GM21529 (cell line): ENCODE measurements at regions not wholly inside any gene's neighbourhood (a gene's known extent, or its start where the extent isn't known, plus 50 kb on each side); places are given as distances from the start of the nearest gene placed in this dataset.
A peak's percentile ranks its signal among the peaks of the same experiment; 100 is the strongest.

Experiments used
- ATAC-seq: cut with Tn5 transposase; IDR thresholded peaks from one replicate; pipeline ENCODE4 v1.9.1; 2021; ENCODE audit not compliant: unreplicated experiment

GRCh38 chr1:198472997-198473396 lies 67.5 kb downstream of the ATP6V1G3 start:
- no peak for ATAC-seq

GRCh38 chr1:198472119-198472518 lies 68.4 kb downstream of the ATP6V1G3 start:
- ATAC-seq: no peak

GRCh38 chr1:198467907-198468306 lies 72.6 kb downstream of the ATP6V1G3 start:
- ATAC-seq: no peak

GRCh38 chr1:198467342-198467741 lies 73.1 kb downstream of the ATP6V1G3 start:
- no peak for ATAC-seq

GRCh38 chr1:198465201-198466144 lies 75.0 kb downstream of the ATP6V1G3 start:
- ATAC-seq: peak; percentile 88

DNA sequence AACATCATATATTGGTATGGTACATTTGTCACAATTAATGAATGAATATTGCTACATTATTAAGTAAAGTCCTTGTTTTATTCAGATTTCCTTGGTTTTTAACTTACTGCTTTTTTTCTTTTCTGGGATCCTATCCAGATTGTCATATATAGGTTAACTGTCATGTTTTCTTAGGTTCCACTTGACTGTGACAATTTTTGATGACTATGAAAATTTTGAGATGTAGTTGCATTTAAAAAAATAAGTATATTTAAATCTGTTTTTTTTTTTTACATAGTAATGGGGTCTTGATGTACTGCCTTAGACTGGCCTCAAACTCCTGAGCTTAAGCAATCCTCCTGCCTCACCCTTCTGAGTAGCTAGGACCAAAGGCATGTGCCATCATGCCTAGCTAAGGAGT lies 76.8 kb downstream of the ATP6V1G3 start:
- no peak for ATAC-seq

GRCh38 chr1:198462365-198463019 lies 78.0 kb downstream of the ATP6V1G3 start:
- ATAC-seq: no peak

GRCh38 chr1:198455966-198456365 lies 84.5 kb downstream of the ATP6V1G3 start:
- ATAC-seq: no peak

GRCh38 chr1:198449727-198450433 lies 90.6 kb downstream of the ATP6V1G3 start:
- ATAC-seq: no peak

GRCh38 chr1:198449261-198449660 lies 91.2 kb downstream of the ATP6V1G3 start:
- no peak for ATAC-seq

DNA sequence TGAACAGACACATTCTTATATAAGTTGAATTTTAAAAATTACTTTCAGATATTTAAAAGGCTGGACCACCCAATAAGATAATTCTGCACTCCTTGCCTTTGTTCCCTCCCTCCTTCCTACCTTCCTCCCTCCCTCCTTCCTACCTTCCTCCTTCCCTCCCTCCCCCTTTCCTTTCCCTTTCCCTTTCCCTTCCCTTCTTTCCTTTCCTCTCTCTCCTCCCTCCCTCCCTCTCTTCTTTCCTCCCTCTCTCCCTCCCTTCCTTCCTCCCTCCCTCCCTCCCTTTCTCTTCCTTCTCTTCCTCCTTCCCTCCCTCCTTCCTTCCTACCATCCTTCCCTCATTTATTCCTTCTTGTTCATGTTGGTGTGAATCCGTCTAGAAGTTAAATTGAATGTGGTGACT lies 93.0 kb downstream of the ATP6V1G3 start:
- no peak for ATAC-seq

DNA sequence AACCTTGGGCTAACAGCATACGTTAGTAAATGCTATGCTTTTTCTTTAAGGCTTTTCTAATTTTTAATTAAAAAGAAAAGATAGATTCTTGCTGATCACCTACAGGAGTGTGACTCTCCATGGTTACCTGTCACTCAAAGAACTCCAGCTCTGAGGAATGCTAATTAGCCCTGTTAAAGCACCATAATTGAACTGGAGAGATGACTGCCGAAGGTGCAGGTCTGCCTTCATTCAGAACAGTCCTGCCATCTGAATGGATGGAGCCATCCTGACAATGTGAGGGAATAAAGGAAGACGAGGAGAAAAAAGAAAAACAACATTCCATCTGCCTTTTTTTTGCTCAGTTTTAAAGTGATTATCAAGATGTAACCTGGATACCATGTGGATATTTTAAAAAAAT lies 94.6 kb downstream of the ATP6V1G3 start:
- no peak for ATAC-seq

DNA sequence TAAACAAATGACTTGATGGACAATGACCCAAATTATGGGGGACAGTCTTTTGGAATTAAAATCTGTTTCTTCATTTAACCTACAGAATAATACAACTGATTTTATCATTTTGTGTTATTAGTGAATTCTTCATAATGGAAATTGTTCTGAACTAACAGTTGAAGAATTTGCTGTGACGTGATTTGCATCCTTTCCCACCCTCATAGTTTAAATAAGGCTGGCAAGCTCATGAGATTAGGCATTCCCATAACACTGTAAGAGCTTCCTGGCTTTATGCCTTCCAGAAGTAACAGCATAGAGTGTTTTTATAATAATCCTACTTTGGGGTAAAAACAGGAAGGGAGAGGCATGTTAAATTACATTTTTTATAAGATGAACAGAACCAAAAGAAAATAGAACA lies 95.7 kb downstream of the ATP6V1G3 start:
- ATAC-seq: no peak

GRCh38 chr1:198443365-198444233 lies 96.9 kb downstream of the ATP6V1G3 start:
- ATAC-seq: no peak

- ATAC-seq: no peak
Observed at GRCh38 chr1:198440842-198441241, 99.6 kb downstream of the ATP6V1G3 start.

GRCh38 chr1:198437332-198437731 lies 103.1 kb downstream of the ATP6V1G3 start:
- ATAC-seq: no peak

GRCh38 chr1:198436276-198436675 lies 104.2 kb downstream of the ATP6V1G3 start:
- no peak for ATAC-seq

DNA sequence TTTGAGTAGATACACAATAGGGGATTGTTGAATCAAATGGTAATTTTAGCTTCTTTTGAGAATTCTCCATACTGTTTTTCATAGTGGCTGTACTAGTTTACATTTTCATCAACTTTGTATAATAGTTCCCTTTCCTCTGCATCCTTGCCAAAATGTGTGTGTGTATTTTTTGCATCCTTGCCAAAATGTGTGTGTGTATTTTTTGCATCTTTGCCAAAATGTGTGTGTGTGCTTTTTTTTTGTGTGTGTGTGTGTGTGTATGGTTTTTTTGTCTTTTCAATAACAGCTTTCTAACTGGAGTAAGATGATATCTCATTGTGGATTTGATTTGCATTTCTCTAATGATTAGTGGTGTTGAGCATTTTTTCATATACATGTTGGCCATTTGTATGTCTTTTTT lies 105.4 kb downstream of the ATP6V1G3 start:
- ATAC-seq: no peak

- ATAC-seq: no peak
Observed at GRCh38 chr1:198424441-198424840, 116.0 kb downstream of the ATP6V1G3 start.

DNA sequence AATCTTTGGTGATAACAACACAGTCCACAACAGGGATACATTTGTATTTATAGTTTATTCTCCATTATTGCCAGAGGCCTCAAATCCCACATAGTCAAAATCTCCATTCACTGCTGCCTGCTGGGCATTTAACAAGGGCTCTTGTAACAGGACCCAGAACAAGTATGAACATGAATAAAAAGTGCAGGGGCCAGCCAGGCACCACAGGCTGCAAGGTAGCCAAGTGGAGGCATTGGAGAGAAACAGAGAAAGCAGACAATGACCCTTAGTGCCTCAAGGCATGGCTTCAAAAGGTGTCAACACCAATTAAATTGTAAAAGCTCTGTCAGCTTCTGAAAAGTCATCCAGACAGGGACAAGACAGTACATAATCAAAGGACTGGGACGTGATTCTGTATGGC lies 116.8 kb downstream of the ATP6V1G3 start:
- no peak for ATAC-seq

- ATAC-seq: no peak
Observed at GRCh38 chr1:198417039-198417438, 123.4 kb downstream of the ATP6V1G3 start.
